ENCODE measurements at regions not wholly inside any gene's neighbourhood (a gene's known extent, or its start where the extent isn't known, plus 50 kb on each side); places are given as distances from the start of the nearest gene placed in this dataset.

- no peak for ATAC-seq
Observed at GRCh38 chr3:107456501-107456900, 66.3 kb upstream of the BBX start.

DNA sequence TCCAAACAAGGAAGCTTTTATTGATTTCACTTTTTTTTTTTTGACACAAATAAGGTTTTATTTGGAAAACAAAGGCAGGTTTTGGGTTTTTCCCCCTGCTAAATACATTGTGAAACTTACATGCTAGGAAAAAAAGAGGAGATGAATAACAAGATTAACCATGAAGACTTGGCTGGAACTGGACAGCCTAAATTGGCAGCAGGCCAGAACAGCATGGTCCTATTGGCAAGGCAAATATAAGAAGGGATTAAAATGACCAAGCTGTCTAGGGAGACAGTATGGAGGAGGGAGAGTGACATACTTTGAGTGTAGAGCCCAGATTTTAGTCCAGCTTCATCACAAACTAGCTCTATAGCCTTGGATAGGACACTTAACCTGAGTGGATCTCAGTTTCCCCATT is 63.9 kb upstream of the BBX start:
- no peak for ATAC-seq
- TF ChIP-seq PATZ1 (CRISPR knock-in tag; IDR thresholded peaks at IDR 0.05; ENCODE audit: borderline replicate concordance), result no peak
- TF ChIP-seq ISL1 (CRISPR knock-in tag; IDR thresholded peaks at IDR 0.05), result no peak
- TF ChIP-seq ESRRG (CRISPR knock-in tag; IDR thresholded peaks at IDR 0.05), result no peak
- TF ChIP-seq CSRNP3 (CRISPR knock-in tag; IDR thresholded peaks at IDR 0.05), result no peak
- TF ChIP-seq GLIS3 (CRISPR knock-in tag; IDR thresholded peaks at IDR 0.05), result no peak
- no peak for TF ChIP-seq TCF4 (CRISPR knock-in tag; IDR thresholded peaks at IDR 0.05; ENCODE audit: borderline replicate concordance)
- no peak for TF ChIP-seq TOX (CRISPR knock-in tag; IDR thresholded peaks at IDR 0.05; ENCODE audit: borderline replicate concordance)
- no peak for TF ChIP-seq CSDC2 (CRISPR knock-in tag; IDR thresholded peaks at IDR 0.05)
- TF ChIP-seq, protein P1, sequence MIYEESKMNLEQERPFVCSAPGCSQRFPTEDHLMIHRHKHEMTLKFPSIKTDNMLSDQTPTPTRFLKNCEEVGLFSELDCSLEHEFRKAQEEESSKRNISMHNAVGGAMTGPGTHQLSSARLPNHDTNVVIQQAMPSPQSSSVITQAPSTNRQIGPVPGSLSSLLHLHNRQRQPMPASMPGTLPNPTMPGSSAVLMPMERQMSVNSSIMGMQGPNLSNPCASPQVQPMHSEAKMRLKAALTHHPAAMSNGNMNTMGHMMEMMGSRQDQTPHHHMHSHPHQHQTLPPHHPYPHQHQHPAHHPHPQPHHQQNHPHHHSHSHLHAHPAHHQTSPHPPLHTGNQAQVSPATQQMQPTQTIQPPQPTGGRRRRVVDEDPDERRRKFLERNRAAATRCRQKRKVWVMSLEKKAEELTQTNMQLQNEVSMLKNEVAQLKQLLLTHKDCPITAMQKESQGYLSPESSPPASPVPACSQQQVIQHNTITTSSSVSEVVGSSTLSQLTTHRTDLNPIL (CRISPR knock-in tag; IDR thresholded peaks at IDR 0.05; ENCODE audit: low read depth), result no peak
- no peak for TF ChIP-seq SNAI2 (CRISPR knock-in tag; IDR thresholded peaks at IDR 0.05)
- TF ChIP-seq OSR1 (CRISPR knock-in tag; IDR thresholded peaks at IDR 0.05), result no peak
- no peak for TF ChIP-seq BACH2 (CRISPR knock-in tag; IDR thresholded peaks at IDR 0.05; ENCODE audit: borderline replicate concordance)

More at GRCh38 chr3:107456501-107456900, 66.3 kb upstream of the BBX start:
- TF ChIP-seq ISL1 (CRISPR knock-in tag; IDR thresholded peaks at IDR 0.05) (no peak), TSHZ2 (CRISPR knock-in tag; IDR thresholded peaks at IDR 0.05) (no peak), ZFP30 (CRISPR knock-in tag; IDR thresholded peaks at IDR 0.05) (no peak), SNAI2 (CRISPR knock-in tag; IDR thresholded peaks at IDR 0.05) (no peak), ESRRG (CRISPR knock-in tag; IDR thresholded peaks at IDR 0.05) (no peak), ZNF70 (CRISPR knock-in tag; IDR thresholded peaks at IDR 0.05) (no peak), ZNF565 (CRISPR knock-in tag; conservative IDR thresholded peaks at IDR 0.05; ENCODE audit: low read depth) (no peak), PATZ1 (CRISPR knock-in tag; IDR thresholded peaks at IDR 0.05; ENCODE audit: borderline replicate concordance) (no peak), POU6F1 (CRISPR knock-in tag; IDR thresholded peaks at IDR 0.05; ENCODE audit: borderline replicate concordance, low read depth) (no peak), CSDC2 (CRISPR knock-in tag; IDR thresholded peaks at IDR 0.05) (no peak), ZNF8 (CRISPR knock-in tag; IDR thresholded peaks at IDR 0.05) (no peak), OSR1 (CRISPR knock-in tag; IDR thresholded peaks at IDR 0.05) (no peak), PPARA (CRISPR knock-in tag; IDR thresholded peaks at IDR 0.05; ENCODE audit: borderline replicate concordance) (no peak), ARNTL (CRISPR knock-in tag; IDR thresholded peaks at IDR 0.05; ENCODE audit: borderline replicate concordance, low read depth) (no peak), TOX (CRISPR knock-in tag; IDR thresholded peaks at IDR 0.05; ENCODE audit: borderline replicate concordance) (no peak), RARB (CRISPR knock-in tag; IDR thresholded peaks at IDR 0.05) (no peak)

Measured in SK-N-SH treated with all-trans-retinoic acid at 6 μM for 48 hours (cell line).